WERI-Rb-1 (cell line): ENCODE measurements at regions not wholly inside any gene's neighbourhood (a gene's known extent, or its start where the extent isn't known, plus 50 kb on each side); places are given as distances from the start of the nearest gene placed in this dataset.

Experiments
- DNase-seq: peaks from one replicate; pipeline ENCODE4 v3.0.0-alpha.2; 2020
- H3K27ac ChIP-seq: fragments of 250-450 bp; sonication (Bioruptor Pico); 2 replicates; pipeline ENCODE4 v1.5.1; 2020; ENCODE audit warnings: mild to moderate bottlenecking, moderate library complexity
- H3K27me3 ChIP-seq: fragments of 250-450 bp; sonication (Bioruptor Pico); 2 replicates; pipeline ENCODE4 v1.5.1; 2021; ENCODE audit warnings: mild to moderate bottlenecking, low read depth, moderate library complexity; ENCODE audit not compliant: insufficient read depth, severe bottlenecking
- H3K36me3 ChIP-seq: fragments of 250-450 bp; sonication (Bioruptor Pico); 2 replicates; pipeline ENCODE4 v1.5.1; 2020; ENCODE audit warnings: mild to moderate bottlenecking, moderate library complexity
- H3K4me3 ChIP-seq: 2 replicates; pipeline ENCODE4 v1.5.1; 2011; ENCODE audit warnings: low read depth, mild to moderate bottlenecking, control low read depth, low read length
- H3K9me3 ChIP-seq: fragments of 250-450 bp; sonication (Bioruptor Pico); 2 replicates; pipeline ENCODE4 v1.5.1; 2021; ENCODE audit warnings: mild to moderate bottlenecking, moderate library complexity; ENCODE audit not compliant: severe bottlenecking
- CTCF ChIP-seq: IDR thresholded peaks from 2 replicates; pipeline ENCODE4 v1.5.1; 2011; ENCODE audit warnings: low read depth, mild to moderate bottlenecking, control low read depth, inconsistent platforms, low read length

GRCh38 chr11:70839851-70840250 lies 412.5 kb downstream of the SHANK2 start:
- Histone ChIP-seq H3K9me3 (no peaks in the 10 kb centered on the region), H3K27me3 (no peaks in the 10 kb centered on the region), H3K27ac (no peak overlapping the region), H3K36me3 (no peaks in the 10 kb centered on the region), H3K4me3 (no peak overlapping the region)
- no peak for TF ChIP-seq CTCF
- no peak for DNase-seq

GRCh38 chr11:70841264-70841663 lies 411.1 kb downstream of the SHANK2 start:
- Histone ChIP-seq H3K27me3 (no peaks in the 10 kb centered on the region), H3K4me3 (no peak overlapping the region), H3K27ac (no peak overlapping the region), H3K9me3 (no peaks in the 10 kb centered on the region), H3K36me3 (no peaks in the 10 kb centered on the region)
- DNase-seq, result no peak
- TF ChIP-seq CTCF, result no peak

- DNase-seq, result no peak
- no peak for TF ChIP-seq CTCF
- no peaks in the 10 kb centered on the region for H3K27me3 ChIP-seq
- H3K36me3 ChIP-seq, result no peaks in the 10 kb centered on the region
- H3K9me3 ChIP-seq, result no peaks in the 10 kb centered on the region
- H3K4me3 ChIP-seq, result no peak overlapping the region
- no peak overlapping the region for H3K27ac ChIP-seq
Measured at GRCh38 chr11:70842256-70842655, 410.1 kb downstream of the SHANK2 start.

- no peaks in the 10 kb centered on the region for H3K36me3 ChIP-seq
- H3K27me3 ChIP-seq, result no peaks in the 10 kb centered on the region
- TF ChIP-seq CTCF, result no peak
- no peak overlapping the region for H3K4me3 ChIP-seq
- no peak for DNase-seq
- no peak overlapping the region for H3K27ac ChIP-seq
- H3K9me3 ChIP-seq, result no peaks in the 10 kb centered on the region
Measured at GRCh38 chr11:70842701-70843100, 409.7 kb downstream of the SHANK2 start.

- no peak overlapping the region for H3K4me3 ChIP-seq
- H3K27ac ChIP-seq, result no peak overlapping the region
- no peaks in the 10 kb centered on the region for H3K9me3 ChIP-seq
- H3K36me3 ChIP-seq, result no peaks in the 10 kb centered on the region
- H3K27me3 ChIP-seq, result no peaks in the 10 kb centered on the region
- no peak for DNase-seq
- TF ChIP-seq CTCF, result no peak
Measured at GRCh38 chr11:70843906-70844305, 408.5 kb downstream of the SHANK2 start.

GRCh38 chr11:70844387-70844786 lies 408.0 kb downstream of the SHANK2 start:
- no peak for DNase-seq
- Histone ChIP-seq H3K4me3 (no peak overlapping the region), H3K36me3 (no peaks in the 10 kb centered on the region), H3K27me3 (no peaks in the 10 kb centered on the region), H3K9me3 (no peaks in the 10 kb centered on the region), H3K27ac (no peak overlapping the region)
- TF ChIP-seq CTCF, result no peak
